Caco-2 (cell line): ENCODE measurements at regions not wholly inside any gene's neighbourhood (a gene's known extent, or its start where the extent isn't known, plus 50 kb on each side); places are given as distances from the start of the nearest gene placed in this dataset.

Source experiments
- BruUV-seq: library from RNA; stranded (reverse); fragments of 400-500 nt; replicated peaks from 2 replicates; lab custom pipeline; 2021; lab: Mats Ljungman, UMichigan
- CTCF ChIA-PET: fragments of 300-600 bp; sonication (Branson Sonifier 250); formaldehyde crosslinking; loops from one replicate; lab custom pipeline; 2022; ENCODE audit warnings: antibody characterized with exemption; lab: Charles Lee
- POLR2A ChIA-PET: fragments of 300-600 bp; sonication (Branson Sonifier 250); formaldehyde crosslinking; loops from one replicate; lab custom pipeline; 2022; ENCODE audit warnings: antibody characterized with exemption; lab: Charles Lee
- DNase-seq, 2 experiments: peaks; one replicate each; pipeline versions ENCODE4 v3.0.0 to v3.0.0-alpha.2; 2020 to 2022
- H3K27me3 ChIP-seq: replicated peaks from 2 replicates; pipeline ENCODE4 v1.6.0; 2011; ENCODE audit warnings: low read length; ENCODE audit not compliant: control insufficient read depth, insufficient read depth
- H3K36me3 ChIP-seq: 2 replicates; pipeline ENCODE4 v1.5.1; 2011; ENCODE audit warnings: low read length; ENCODE audit not compliant: control insufficient read depth, insufficient read depth
- H3K4me1 ChIP-seq: fragments of 250-450 bp; sonication (Bioruptor Pico); 2 replicates; pipeline ENCODE4 v1.5.1; 2020; ENCODE audit warnings: mild to moderate bottlenecking
- H3K4me3 ChIP-seq: 2 replicates; pipeline ENCODE4 v1.5.1; 2011; ENCODE audit warnings: low read depth, mild to moderate bottlenecking, control low read depth, low read length
- H3K9me3 ChIP-seq: fragments of 250-450 bp; sonication (Bioruptor Pico); 2 replicates; pipeline ENCODE4 v1.5.1; 2020; ENCODE audit warnings: mild to moderate bottlenecking, moderate library complexity
- H3K27ac Mint-ChIP-seq: one replicate; pipeline ENCODE4 v1.8.0; 2022; ENCODE audit warnings: mixed read lengths; ENCODE audit not compliant: unreplicated experiment
- H3K27me3 Mint-ChIP-seq: one replicate; pipeline ENCODE4 v1.8.0; 2022; ENCODE audit warnings: mixed read lengths; ENCODE audit not compliant: insufficient read depth, unreplicated experiment
- H3K36me3 Mint-ChIP-seq: one replicate; pipeline ENCODE4 v1.8.0; 2022; ENCODE audit warnings: mild to moderate bottlenecking, mixed read lengths; ENCODE audit not compliant: insufficient read depth, unreplicated experiment
- H3K4me1 Mint-ChIP-seq: one replicate; pipeline ENCODE4 v1.8.0; 2022; ENCODE audit warnings: low read depth, mixed read lengths; ENCODE audit not compliant: unreplicated experiment
- H3K4me3 Mint-ChIP-seq: one replicate; pipeline ENCODE4 v1.8.0; 2022; ENCODE audit warnings: mild to moderate bottlenecking, moderate library complexity, mixed read lengths; ENCODE audit not compliant: unreplicated experiment
- H3K9me3 Mint-ChIP-seq: one replicate; pipeline ENCODE4 v1.8.0; 2022; ENCODE audit warnings: mixed read lengths; ENCODE audit not compliant: unreplicated experiment
- intact Hi-C: fragments of 100-400 bp; cut with micrococcal nuclease; formaldehyde crosslinking; loops from one replicate; pipeline ENCODE4 v1.10.0; 2022; ENCODE audit not compliant: unreplicated experiment
- TF ChIP-seq, protein P1 (sequence below), 2 experiments: fragments of 200-600 bp in 1 of 2; IDR thresholded peaks; 1 replicate in 1 of 2; 2 replicates in 1 of 2; pipeline versions ENCODE4 v1.5.1 to v1.8.0; 2011 to 2022; ENCODE audit warnings: antibody characterized with exemption in 1 of 2, control low read depth in 1 of 2, inconsistent platforms in 1 of 2, low read depth in 1 of 2, low read length in 1 of 2, mild to moderate bottlenecking in 1 of 2, moderate library complexity in 1 of 2; ENCODE audit not compliant: insufficient read depth in 1 of 2, severe bottlenecking in 1 of 2, unreplicated experiment in 1 of 2

- POLR2A ChIA-PET: interaction anchor here (0.6 kb wide), 1 partner anchor 128 kb away, joined by 3 read pairs; no protein-coding TSS in a partner anchor
Observed at GRCh38 chr4:98796991-98797390, 131.9 kb downstream of the EIF4E start.

GRCh38 chr4:98794565-98795205 lies 134.2 kb downstream of the EIF4E start:
- H3K4me1 Mint-ChIP-seq: peaks cover 7% of the 10 kb centered on the region
- POLR2A ChIA-PET: no interaction called here
- H3K4me3 Mint-ChIP-seq: no peak overlapping the region
- Histone ChIP-seq H3K36me3 (no peaks in the 10 kb centered on the region), H3K4me1 (peaks cover 22% of the 10 kb centered on the region), H3K9me3 (no peaks in the 10 kb centered on the region; the same call in 1 of the 2 replicates), H3K4me3 (no peak overlapping the region), H3K27me3 (no peaks in the 10 kb centered on the region)
- CTCF ChIA-PET: interaction anchor here (1.0 kb wide), 1 partner anchor 19 kb away, joined by 3 read pairs; no protein-coding TSS in a partner anchor
- TF ChIP-seq, protein P1, sequence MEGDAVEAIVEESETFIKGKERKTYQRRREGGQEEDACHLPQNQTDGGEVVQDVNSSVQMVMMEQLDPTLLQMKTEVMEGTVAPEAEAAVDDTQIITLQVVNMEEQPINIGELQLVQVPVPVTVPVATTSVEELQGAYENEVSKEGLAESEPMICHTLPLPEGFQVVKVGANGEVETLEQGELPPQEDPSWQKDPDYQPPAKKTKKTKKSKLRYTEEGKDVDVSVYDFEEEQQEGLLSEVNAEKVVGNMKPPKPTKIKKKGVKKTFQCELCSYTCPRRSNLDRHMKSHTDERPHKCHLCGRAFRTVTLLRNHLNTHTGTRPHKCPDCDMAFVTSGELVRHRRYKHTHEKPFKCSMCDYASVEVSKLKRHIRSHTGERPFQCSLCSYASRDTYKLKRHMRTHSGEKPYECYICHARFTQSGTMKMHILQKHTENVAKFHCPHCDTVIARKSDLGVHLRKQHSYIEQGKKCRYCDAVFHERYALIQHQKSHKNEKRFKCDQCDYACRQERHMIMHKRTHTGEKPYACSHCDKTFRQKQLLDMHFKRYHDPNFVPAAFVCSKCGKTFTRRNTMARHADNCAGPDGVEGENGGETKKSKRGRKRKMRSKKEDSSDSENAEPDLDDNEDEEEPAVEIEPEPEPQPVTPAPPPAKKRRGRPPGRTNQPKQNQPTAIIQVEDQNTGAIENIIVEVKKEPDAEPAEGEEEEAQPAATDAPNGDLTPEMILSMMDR (IDR thresholded peaks at IDR 0.05; ENCODE audit: insufficient read depth in 1 of 2, low read depth in 1 of 2, low read length in 1 of 2, severe bottlenecking in 1 of 2, unreplicated experiment in 1 of 2): no peak
- H3K27me3 Mint-ChIP-seq: no peaks in the 10 kb centered on the region
- no TSS peak for BruUV-seq
- intact Hi-C loops: no loop called here
- no peak for DNase-seq
- peaks cover 7% of the 10 kb centered on the region for H3K9me3 Mint-ChIP-seq
- H3K27ac Mint-ChIP-seq: no peak overlapping the region
- H3K36me3 Mint-ChIP-seq: peaks cover 5% of the 10 kb centered on the region

More at GRCh38 chr4:98796991-98797390, 131.9 kb downstream of the EIF4E start:
- Mint-ChIP-seq H3K27me3 (no peaks in the 10 kb centered on the region), H3K4me3 (no peak overlapping the region), H3K27ac (no peak overlapping the region), H3K36me3 (peaks cover 14% of the 10 kb centered on the region), H3K9me3 (peaks cover 8% of the 10 kb centered on the region), H3K4me1 (peaks cover 22% of the 10 kb centered on the region)
- no peak for DNase-seq
- H3K4me1 ChIP-seq: peaks cover 37% of the 10 kb centered on the region
- no TSS peak for BruUV-seq
- TF ChIP-seq, protein P1 (IDR thresholded peaks at IDR 0.05; ENCODE audit: insufficient read depth in 1 of 2, low read depth in 1 of 2, low read length in 1 of 2, severe bottlenecking in 1 of 2, unreplicated experiment in 1 of 2): no peak
- H3K9me3 ChIP-seq: no peaks in the 10 kb centered on the region; the same call in 1 of the 2 replicates
- no peaks in the 10 kb centered on the region for H3K27me3 ChIP-seq
- H3K36me3 ChIP-seq: no peaks in the 10 kb centered on the region
- CTCF ChIA-PET: no interaction called here
- intact Hi-C loops: no loop called here
- no peak overlapping the region for H3K4me3 ChIP-seq

- no peaks in the 10 kb centered on the region for H3K4me1 Mint-ChIP-seq
- intact Hi-C loops: no loop called here
- Histone ChIP-seq H3K27me3 (no peaks in the 10 kb centered on the region), H3K36me3 (no peaks in the 10 kb centered on the region), H3K4me3 (no peak overlapping the region), H3K9me3 (no peaks in the 10 kb centered on the region; the same call in 1 of the 2 replicates), H3K4me1 (peaks cover 18% of the 10 kb centered on the region)
- ChIA-PET POLR2A (no interaction called here), CTCF (no interaction called here)
- no peak for DNase-seq
- H3K36me3 Mint-ChIP-seq: no peaks in the 10 kb centered on the region
- no peaks in the 10 kb centered on the region for H3K27me3 Mint-ChIP-seq
- no peaks in the 10 kb centered on the region for H3K9me3 Mint-ChIP-seq
- TF ChIP-seq, protein P1 (IDR thresholded peaks at IDR 0.05; ENCODE audit: insufficient read depth in 1 of 2, low read depth in 1 of 2, low read length in 1 of 2, severe bottlenecking in 1 of 2, unreplicated experiment in 1 of 2): no peak
- H3K4me3 Mint-ChIP-seq: no peak overlapping the region
- peak overlapping the region; percentile 34 for H3K27ac Mint-ChIP-seq
- BruUV-seq: no TSS peak
Observed at GRCh38 chr4:98793658-98794057, 135.2 kb upstream of the TSPAN5 start.
